ENCODE measurements at regions not wholly inside any gene's neighbourhood (a gene's known extent, or its start where the extent isn't known, plus 50 kb on each side); places are given as distances from the start of the nearest gene placed in this dataset.

DNA sequence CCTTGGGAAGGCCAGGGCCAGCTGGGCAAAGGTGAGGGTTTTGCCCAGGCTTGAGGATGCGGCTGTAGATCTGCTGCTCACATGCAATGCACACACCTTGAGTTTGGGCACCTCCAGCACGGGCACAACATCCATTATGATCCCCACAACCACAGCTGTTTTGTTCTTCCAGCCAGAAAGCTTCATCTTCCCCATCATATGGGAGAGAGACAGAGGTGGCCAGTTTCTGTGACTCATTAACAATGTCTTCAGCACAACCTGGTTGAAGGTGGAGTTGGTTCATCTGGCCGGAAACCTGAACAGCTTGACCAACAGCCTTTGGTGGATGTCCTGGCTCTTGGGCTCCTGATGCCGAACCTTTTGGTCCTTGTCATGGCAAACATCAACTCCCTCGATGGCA is 163.7 kb upstream of the CCND2 start:
- ChIA-PET POLR2A (interaction anchor here (0.8 kb wide), 1 partner anchor 158 kb away, joined by 3 read pairs; no protein-coding TSS in a partner anchor), CTCF (ENCODE audit: unreplicated experiment) (interaction anchor here (0.6 kb wide), 1 partner anchor 167 kb away, joined by 3 read pairs; no protein-coding TSS in a partner anchor)
- no peaks in the 10 kb centered on the region for H3K4me1 ChIP-seq (ENCODE audit: insufficient read depth, low read length, poor library complexity, severe bottlenecking)
- H3K4me3 ChIP-seq (ENCODE audit: low read depth, low read length, poor library complexity, severe bottlenecking), result no peak overlapping the region
- intact Hi-C loops (cut with micrococcal nuclease; ENCODE audit: unreplicated experiment), result no loop called here
- no peaks in the 10 kb centered on the region for H3K79me2 ChIP-seq (ENCODE audit: insufficient read depth, low read depth, low read length)
- no peak for TF ChIP-seq EZH2phosphoT487 (IDR thresholded peaks at IDR 0.05; ENCODE audit: borderline replicate concordance, low read depth, low read length)
- TF ChIP-seq, protein P1, sequence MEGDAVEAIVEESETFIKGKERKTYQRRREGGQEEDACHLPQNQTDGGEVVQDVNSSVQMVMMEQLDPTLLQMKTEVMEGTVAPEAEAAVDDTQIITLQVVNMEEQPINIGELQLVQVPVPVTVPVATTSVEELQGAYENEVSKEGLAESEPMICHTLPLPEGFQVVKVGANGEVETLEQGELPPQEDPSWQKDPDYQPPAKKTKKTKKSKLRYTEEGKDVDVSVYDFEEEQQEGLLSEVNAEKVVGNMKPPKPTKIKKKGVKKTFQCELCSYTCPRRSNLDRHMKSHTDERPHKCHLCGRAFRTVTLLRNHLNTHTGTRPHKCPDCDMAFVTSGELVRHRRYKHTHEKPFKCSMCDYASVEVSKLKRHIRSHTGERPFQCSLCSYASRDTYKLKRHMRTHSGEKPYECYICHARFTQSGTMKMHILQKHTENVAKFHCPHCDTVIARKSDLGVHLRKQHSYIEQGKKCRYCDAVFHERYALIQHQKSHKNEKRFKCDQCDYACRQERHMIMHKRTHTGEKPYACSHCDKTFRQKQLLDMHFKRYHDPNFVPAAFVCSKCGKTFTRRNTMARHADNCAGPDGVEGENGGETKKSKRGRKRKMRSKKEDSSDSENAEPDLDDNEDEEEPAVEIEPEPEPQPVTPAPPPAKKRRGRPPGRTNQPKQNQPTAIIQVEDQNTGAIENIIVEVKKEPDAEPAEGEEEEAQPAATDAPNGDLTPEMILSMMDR (conservative IDR thresholded peaks at IDR 0.05; ENCODE audit: low read length), result no peak
- H3K9me3 ChIP-seq (ENCODE audit: low read length), result no peaks in the 10 kb centered on the region
- DNase-seq (ENCODE audit: low spot score), result no peak
- no TSS peak for BruUV-seq (replicated peaks)
- no peaks in the 10 kb centered on the region for H4K20me1 ChIP-seq (ENCODE audit: insufficient read depth, low read length)
- H3K4me2 ChIP-seq (ENCODE audit: low read length), result no peak overlapping the region
- H3K27ac ChIP-seq (ENCODE audit: low read depth, low read length, poor library complexity, severe bottlenecking), result no peak overlapping the region
- H2AFZ ChIP-seq (ENCODE audit: low read length), result no peak overlapping the region
- no peaks in the 10 kb centered on the region for H3K36me3 ChIP-seq (ENCODE audit: insufficient read depth, low read length)
- H3K9me2 ChIP-seq (ENCODE audit: insufficient read depth, low read length), result no peaks in the 10 kb centered on the region

DNA sequence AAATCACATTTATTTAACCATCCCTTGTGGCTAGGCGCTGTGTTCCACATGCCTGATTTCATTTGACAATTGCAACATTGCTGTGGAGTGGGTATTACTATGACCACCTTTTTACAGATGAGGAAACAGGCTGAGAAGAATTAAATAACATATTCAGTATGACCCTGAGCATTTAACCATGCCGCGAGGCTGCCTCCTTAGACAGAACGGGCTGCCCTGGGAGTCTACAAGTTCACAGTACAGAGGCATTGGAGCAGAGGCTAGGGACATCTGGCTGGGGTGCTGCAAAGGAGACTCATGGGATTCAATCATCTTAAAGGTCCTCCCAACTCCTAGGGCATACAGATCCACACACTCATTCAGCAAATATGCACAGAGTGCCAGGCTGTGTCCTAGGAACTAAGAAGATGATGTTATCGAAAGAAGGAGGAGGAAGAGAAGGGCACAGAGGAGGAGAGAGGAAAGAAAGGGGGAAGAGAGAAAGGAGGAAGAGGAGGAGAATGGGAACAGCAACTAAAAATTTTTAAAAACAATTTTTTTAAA is 164.7 kb upstream of the CCND2 start:
- ChIA-PET POLR2A (no interaction called here), CTCF (ENCODE audit: unreplicated experiment) (interaction anchor here (0.6 kb wide), 1 partner anchor 12 kb away, joined by 3 read pairs; no protein-coding TSS in a partner anchor)
- Histone ChIP-seq H3K4me2 (ENCODE audit: low read length) (no peak overlapping the region), H3K4me1 (ENCODE audit: insufficient read depth, low read length, poor library complexity, severe bottlenecking) (no peaks in the 10 kb centered on the region), H3K4me3 (ENCODE audit: low read depth, low read length, poor library complexity, severe bottlenecking) (no peak overlapping the region), H3K27ac (ENCODE audit: low read depth, low read length, poor library complexity, severe bottlenecking) (no peak overlapping the region), H2AFZ (ENCODE audit: low read length) (no peak overlapping the region), H3K9me2 (ENCODE audit: insufficient read depth, low read length) (no peaks in the 10 kb centered on the region), H4K20me1 (ENCODE audit: insufficient read depth, low read length) (no peaks in the 10 kb centered on the region), H3K36me3 (ENCODE audit: insufficient read depth, low read length) (no peaks in the 10 kb centered on the region), H3K79me2 (ENCODE audit: insufficient read depth, low read depth, low read length) (no peaks in the 10 kb centered on the region), H3K9me3 (ENCODE audit: low read length) (no peaks in the 10 kb centered on the region)
- no TSS peak for BruUV-seq (replicated peaks)
- no peak for TF ChIP-seq EZH2phosphoT487 (IDR thresholded peaks at IDR 0.05; ENCODE audit: borderline replicate concordance, low read depth, low read length)
- TF ChIP-seq, protein P1 (conservative IDR thresholded peaks at IDR 0.05; ENCODE audit: low read length), result no peak
- DNase-seq (ENCODE audit: low spot score), result no peak
- intact Hi-C loops (cut with micrococcal nuclease; ENCODE audit: unreplicated experiment), result no loop called here

DNA sequence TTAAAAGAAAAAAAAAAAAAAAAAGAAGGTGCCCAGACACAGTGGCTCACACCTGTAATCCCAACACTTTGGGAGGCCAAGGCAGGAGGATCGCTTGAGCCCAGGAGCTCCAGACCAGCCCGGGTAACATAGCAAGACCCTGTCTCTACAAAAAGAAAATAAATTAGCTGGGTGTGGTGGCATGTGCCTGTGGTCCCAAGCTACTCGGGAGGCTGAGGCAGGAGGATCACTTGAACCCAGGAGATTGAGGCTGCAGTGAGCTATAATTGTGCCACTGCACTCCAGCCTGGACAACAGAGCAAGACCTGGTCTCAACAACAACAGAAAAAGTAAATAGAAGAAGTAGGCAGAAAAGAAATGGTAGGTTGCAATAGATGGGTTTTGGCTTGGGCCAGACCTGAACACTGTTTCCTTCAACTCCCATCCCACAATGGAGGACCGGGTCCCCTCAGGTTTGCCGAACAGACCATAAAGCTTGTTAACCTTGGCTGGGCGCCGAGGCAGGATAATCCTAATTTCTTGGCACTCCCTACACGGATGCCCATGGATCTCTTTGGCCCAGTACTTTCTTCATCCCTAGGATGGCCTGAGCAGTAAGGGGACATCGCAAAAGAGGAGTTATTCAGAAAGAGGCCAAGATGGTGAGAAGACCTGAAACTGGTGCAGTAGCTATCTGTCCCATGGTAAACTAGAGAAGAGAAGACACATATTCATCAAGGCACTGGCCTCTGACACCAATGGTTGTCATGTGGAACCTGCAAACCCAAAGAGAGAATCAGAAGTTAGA is 165.5 kb upstream of the CCND2 start:
- Histone ChIP-seq H3K79me2 (ENCODE audit: insufficient read depth, low read depth, low read length) (no peaks in the 10 kb centered on the region), H3K4me1 (ENCODE audit: insufficient read depth, low read length, poor library complexity, severe bottlenecking) (no peaks in the 10 kb centered on the region), H3K9me3 (ENCODE audit: low read length) (no peaks in the 10 kb centered on the region), H3K4me2 (ENCODE audit: low read length) (no peak overlapping the region), H3K9me2 (ENCODE audit: insufficient read depth, low read length) (no peaks in the 10 kb centered on the region), H2AFZ (ENCODE audit: low read length) (no peak overlapping the region), H3K27ac (ENCODE audit: low read depth, low read length, poor library complexity, severe bottlenecking) (no peak overlapping the region), H3K36me3 (ENCODE audit: insufficient read depth, low read length) (no peaks in the 10 kb centered on the region), H4K20me1 (ENCODE audit: insufficient read depth, low read length) (no peaks in the 10 kb centered on the region), H3K4me3 (ENCODE audit: low read depth, low read length, poor library complexity, severe bottlenecking) (no peak overlapping the region)
- intact Hi-C loops (cut with micrococcal nuclease; ENCODE audit: unreplicated experiment), result loop anchor here (1.0 kb wide), 1 partner anchor 169 kb away; no protein-coding TSS in a partner anchor
- DNase-seq (ENCODE audit: low spot score), result no peak
- ChIA-PET CTCF (ENCODE audit: unreplicated experiment) (interaction anchor here (0.6 to 1.1 kb wide), 2 partner anchors 8 to 13 kb away, joined by 3 read pairs; no protein-coding TSS in a partner anchor), POLR2A (interaction anchor here (1.1 kb wide), 1 partner anchor 222 kb away, joined by 5 read pairs; no protein-coding TSS in a partner anchor)
- no TSS peak for BruUV-seq (replicated peaks)
- TF ChIP-seq, protein P1 (conservative IDR thresholded peaks at IDR 0.05; ENCODE audit: low read length), result no peak
- TF ChIP-seq EZH2phosphoT487 (IDR thresholded peaks at IDR 0.05; ENCODE audit: borderline replicate concordance, low read depth, low read length), result no peak
